ENCODE measurements at regions not wholly inside any gene's neighbourhood (a gene's known extent, or its start where the extent isn't known, plus 50 kb on each side); places are given as distances from the start of the nearest gene placed in this dataset.
"Not testable (repeated sequence)": the region's sequence is repeated elsewhere in the genome, so short reads cannot be mapped to it uniquely, and the experiment has no call there.

GRCh38 chr18:67179726-67180125 lies 336.8 kb downstream of the DSEL start:
- Mint-ChIP-seq H3K4me1 (no peaks in the 10 kb centered on the region), H3K27me3 (peaks cover 6% of the 10 kb centered on the region), H3K27ac (no peak overlapping the region), H3K36me3 (no peaks in the 10 kb centered on the region), H3K4me3 (no peak overlapping the region), H3K9me3 (no peaks in the 10 kb centered on the region)

GRCh38 chr18:67159662-67160061 lies 356.9 kb downstream of the DSEL start:
- H3K36me3 Mint-ChIP-seq, result no peaks in the 10 kb centered on the region
- H3K27ac Mint-ChIP-seq, result no peak overlapping the region
- H3K9me3 Mint-ChIP-seq, result no peaks in the 10 kb centered on the region
- no peaks in the 10 kb centered on the region for H3K4me1 Mint-ChIP-seq
- no peaks in the 10 kb centered on the region for H3K27me3 Mint-ChIP-seq
- H3K4me3 Mint-ChIP-seq, result no peak overlapping the region

GRCh38 chr18:67154979-67155378 lies 361.5 kb downstream of the DSEL start:
- no peaks in the 10 kb centered on the region for H3K27me3 Mint-ChIP-seq
- H3K27ac Mint-ChIP-seq, result no peak overlapping the region
- no peaks in the 10 kb centered on the region for H3K36me3 Mint-ChIP-seq
- no peaks in the 10 kb centered on the region for H3K9me3 Mint-ChIP-seq
- H3K4me1 Mint-ChIP-seq, result no peaks in the 10 kb centered on the region
- H3K4me3 Mint-ChIP-seq, result no peak overlapping the region

- Mint-ChIP-seq H3K9me3 (no peaks in the 10 kb centered on the region), H3K36me3 (no peaks in the 10 kb centered on the region), H3K4me3 (no peak overlapping the region), H3K4me1 (no peaks in the 10 kb centered on the region), H3K27ac (no peak overlapping the region), H3K27me3 (no peaks in the 10 kb centered on the region)
These were observed 365.2 kb downstream of the DSEL start for GRCh38 chr18:67151366-67151765.

GRCh38 chr18:67145586-67146292 lies 370.8 kb downstream of the DSEL start:
- Mint-ChIP-seq H3K27ac (no peak overlapping the region), H3K9me3 (no peaks in the 10 kb centered on the region), H3K4me1 (no peaks in the 10 kb centered on the region), H3K27me3 (no peaks in the 10 kb centered on the region), H3K36me3 (no peaks in the 10 kb centered on the region), H3K4me3 (no peak overlapping the region)

GRCh38 chr18:67144329-67144728 lies 372.2 kb downstream of the DSEL start:
- Mint-ChIP-seq H3K27ac (no peak overlapping the region), H3K4me1 (no peaks in the 10 kb centered on the region), H3K9me3 (no peaks in the 10 kb centered on the region), H3K36me3 (no peaks in the 10 kb centered on the region), H3K4me3 (no peak overlapping the region), H3K27me3 (no peaks in the 10 kb centered on the region)

- Mint-ChIP-seq H3K4me1 (no peaks in the 10 kb centered on the region), H3K36me3 (no peaks in the 10 kb centered on the region), H3K4me3 (no peak overlapping the region), H3K9me3 (no peaks in the 10 kb centered on the region), H3K27me3 (no peaks in the 10 kb centered on the region), H3K27ac (no peak overlapping the region)
These were observed 373.5 kb downstream of the DSEL start for GRCh38 chr18:67143028-67143427.

GRCh38 chr18:67142604-67143003 lies 373.9 kb downstream of the DSEL start:
- Mint-ChIP-seq H3K9me3 (no peaks in the 10 kb centered on the region), H3K27me3 (no peaks in the 10 kb centered on the region), H3K36me3 (no peaks in the 10 kb centered on the region), H3K4me1 (no peaks in the 10 kb centered on the region), H3K4me3 (no peak overlapping the region), H3K27ac (no peak overlapping the region)

- Mint-ChIP-seq H3K36me3 (no peaks in the 10 kb centered on the region), H3K9me3 (no peaks in the 10 kb centered on the region), H3K4me1 (no peaks in the 10 kb centered on the region), H3K27ac (no peak overlapping the region), H3K27me3 (no peaks in the 10 kb centered on the region), H3K4me3 (no peak overlapping the region)
These were observed 376.0 kb downstream of the DSEL start for GRCh38 chr18:67140495-67140894.

- Mint-ChIP-seq H3K9me3 (no peaks in the 10 kb centered on the region), H3K4me1 (no peaks in the 10 kb centered on the region), H3K27me3 (no peaks in the 10 kb centered on the region), H3K36me3 (no peaks in the 10 kb centered on the region), H3K27ac (no peak overlapping the region), H3K4me3 (no peak overlapping the region)
These were observed 376.6 kb downstream of the DSEL start for GRCh38 chr18:67139899-67140298.

GRCh38 chr18:67135981-67136380 lies 380.5 kb downstream of the DSEL start:
- Mint-ChIP-seq H3K36me3 (no peaks in the 10 kb centered on the region), H3K27me3 (no peaks in the 10 kb centered on the region), H3K27ac (no peak overlapping the region), H3K9me3 (no peaks in the 10 kb centered on the region), H3K4me1 (no peaks in the 10 kb centered on the region), H3K4me3 (no peak overlapping the region)

- no peaks in the 10 kb centered on the region for H3K9me3 Mint-ChIP-seq
- no peaks in the 10 kb centered on the region for H3K36me3 Mint-ChIP-seq
- no peak overlapping the region for H3K4me3 Mint-ChIP-seq
- H3K4me1 Mint-ChIP-seq, result no peaks in the 10 kb centered on the region
- no peaks in the 10 kb centered on the region for H3K27me3 Mint-ChIP-seq
- H3K27ac Mint-ChIP-seq, result no peak overlapping the region
These were observed 381.6 kb downstream of the DSEL start for GRCh38 chr18:67134911-67135310.

- Mint-ChIP-seq H3K4me3 (no peak overlapping the region), H3K9me3 (no peaks in the 10 kb centered on the region), H3K27ac (no peak overlapping the region), H3K27me3 (no peaks in the 10 kb centered on the region), H3K36me3 (no peaks in the 10 kb centered on the region), H3K4me1 (no peaks in the 10 kb centered on the region)
These were observed 382.9 kb downstream of the DSEL start for GRCh38 chr18:67133669-67134068.

GRCh38 chr18:67132919-67133318 lies 383.6 kb downstream of the DSEL start:
- Mint-ChIP-seq H3K36me3 (no peaks in the 10 kb centered on the region), H3K4me3 (no peak overlapping the region), H3K27ac (no peak overlapping the region), H3K27me3 (no peaks in the 10 kb centered on the region), H3K9me3 (no peaks in the 10 kb centered on the region), H3K4me1 (no peaks in the 10 kb centered on the region)

- Mint-ChIP-seq H3K36me3 (no peaks in the 10 kb centered on the region), H3K4me3 (no peak overlapping the region), H3K4me1 (no peaks in the 10 kb centered on the region), H3K9me3 (no peaks in the 10 kb centered on the region), H3K27me3 (no peaks in the 10 kb centered on the region), H3K27ac (no peak overlapping the region)
These were observed 385.0 kb downstream of the DSEL start for GRCh38 chr18:67131498-67131897.

- not testable (repeated sequence) for H3K4me3 Mint-ChIP-seq, H3K9me3 Mint-ChIP-seq, H3K36me3 Mint-ChIP-seq, H3K4me1 Mint-ChIP-seq, H3K27ac Mint-ChIP-seq, H3K27me3 Mint-ChIP-seq
These were observed 389.8 kb downstream of the DSEL start for GRCh38 chr18:67126751-67127150.

- H3K4me1 Mint-ChIP-seq, result no peaks in the 10 kb centered on the region
- H3K4me3 Mint-ChIP-seq, result no peak overlapping the region
- peaks cover 1% of the 10 kb centered on the region for H3K27me3 Mint-ChIP-seq
- H3K36me3 Mint-ChIP-seq, result no peaks in the 10 kb centered on the region
- peaks cover 4% of the 10 kb centered on the region for H3K9me3 Mint-ChIP-seq
- no peak overlapping the region for H3K27ac Mint-ChIP-seq
These were observed 392.6 kb downstream of the DSEL start for GRCh38 chr18:67123901-67124300.

Data from activated naive CD4-positive, alpha-beta T cell treated with anti-CD3 and anti-CD28 coated beads, Interleukin-2, amount 50 U/mL, for 24 hours (primary cell).